NCI-H2081 treated with DMSO at 0.1 percent for 48 hours (cell line): ENCODE measurements at regions not wholly inside any gene's neighbourhood (a gene's known extent, or its start where the extent isn't known, plus 50 kb on each side); places are given as distances from the start of the nearest gene placed in this dataset.
"Not testable (repeated sequence)": the region's sequence is repeated elsewhere in the genome, so short reads cannot be mapped to it uniquely, and the experiment has no call there.

Experiments
- DNase-seq: peaks from one replicate; lab custom pipeline; 2025; lab: John Stamatoyannopoulos, UW

GRCh38 chr5:4018007-4018406 lies 422.4 kb downstream of the IRX1 start:
- DNase-seq, result no peak

GRCh38 chr5:4019009-4019769 lies 423.6 kb downstream of the IRX1 start:
- no peak for DNase-seq

- DNase-seq, result no peak
Measured at GRCh38 chr5:4019841-4020240, 424.2 kb downstream of the IRX1 start.

GRCh38 chr5:4020400-4020799 lies 424.8 kb downstream of the IRX1 start:
- DNase-seq, result no peak

- DNase-seq, result no peak
Measured at GRCh38 chr5:4022056-4022670, 426.5 kb downstream of the IRX1 start.

- no peak for DNase-seq
Measured at GRCh38 chr5:4023091-4023752, 427.6 kb downstream of the IRX1 start.

- DNase-seq, result no peak
Measured at GRCh38 chr5:4023753-4024335, 428.2 kb downstream of the IRX1 start.

- DNase-seq, result no peak
Measured at GRCh38 chr5:4027088-4027734, 431.6 kb downstream of the IRX1 start.

GRCh38 chr5:4028384-4028783 lies 432.8 kb downstream of the IRX1 start:
- DNase-seq, result no peak

GRCh38 chr5:4033546-4033945 lies 437.9 kb downstream of the IRX1 start:
- DNase-seq, result not testable (repeated sequence)

GRCh38 chr5:4036861-4037260 lies 441.2 kb downstream of the IRX1 start:
- DNase-seq, result no peak

- DNase-seq, result no peak
Measured at GRCh38 chr5:4038994-4039393, 443.4 kb downstream of the IRX1 start.

- no peak for DNase-seq
Measured at GRCh38 chr5:4042311-4042710, 446.7 kb downstream of the IRX1 start.

- DNase-seq, result no peak
Measured at GRCh38 chr5:4043135-4043534, 447.5 kb downstream of the IRX1 start.

GRCh38 chr5:4044881-4045280 lies 449.2 kb downstream of the IRX1 start:
- no peak for DNase-seq

- no peak for DNase-seq
Measured at GRCh38 chr5:4048398-4048797, 452.8 kb downstream of the IRX1 start.

GRCh38 chr5:4050203-4050602 lies 454.6 kb downstream of the IRX1 start:
- DNase-seq, result no peak

GRCh38 chr5:4053136-4053535 lies 457.5 kb downstream of the IRX1 start:
- DNase-seq, result no peak

- DNase-seq, result no peak
Measured at GRCh38 chr5:4054092-4054491, 458.5 kb downstream of the IRX1 start.

- DNase-seq, result no peak
Measured at GRCh38 chr5:4058899-4059298, 463.3 kb downstream of the IRX1 start.

GRCh38 chr5:4065472-4066320 lies 470.1 kb downstream of the IRX1 start:
- no peak for DNase-seq
